GM23248 (cell line): ENCODE measurements at regions not wholly inside any gene's neighbourhood (a gene's known extent, or its start where the extent isn't known, plus 50 kb on each side); places are given as distances from the start of the nearest gene placed in this dataset.

Source experiments
- EZH2 ChIP-seq: fragments of 200-600 bp; sonication (generic); IDR thresholded peaks from 2 replicates; pipeline ENCODE4 v1.6.1; 2018; ENCODE audit warnings: antibody characterized with exemption, mild to moderate bottlenecking; ENCODE audit not compliant: insufficient read depth, poor library complexity, severe bottlenecking
- EZH2phosphoT487 ChIP-seq: fragments of 200-600 bp; sonication (generic); IDR thresholded peaks from 2 replicates; pipeline ENCODE4 v1.6.1; 2018; ENCODE audit warnings: antibody characterized with exemption, moderate library complexity, mild to moderate bottlenecking, low read depth; ENCODE audit not compliant: insufficient read depth

DNA sequence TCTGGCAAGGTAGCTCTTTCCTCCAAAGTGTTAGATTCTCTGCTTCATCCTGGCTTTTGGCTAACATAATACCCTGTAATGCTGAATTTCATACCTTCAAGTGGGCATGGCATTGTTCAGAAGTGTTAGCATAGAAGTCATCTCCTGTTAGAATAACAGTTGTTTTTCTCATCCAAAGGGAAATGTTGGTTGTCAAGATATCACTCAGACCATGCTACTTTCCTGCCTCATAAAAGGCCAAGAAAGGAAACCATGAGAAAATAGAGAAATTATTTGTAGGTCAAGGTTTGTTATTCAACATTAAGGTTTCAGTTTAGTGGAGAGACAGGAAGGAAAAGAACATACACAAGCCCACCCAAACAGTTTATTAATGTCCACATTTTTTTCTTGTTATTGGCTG lies 472.5 kb downstream of the ARHGEF28 start:
- TF ChIP-seq EZH2phosphoT487 (no peak), EZH2 (no peak)
